ENCODE measurements at regions not wholly inside any gene's neighbourhood (a gene's known extent, or its start where the extent isn't known, plus 50 kb on each side); places are given as distances from the start of the nearest gene placed in this dataset.

GRCh38 chr1:224521904-224522734 lies 87.5 kb upstream of the WDR26 start:
- TF ChIP-seq, protein P1, sequence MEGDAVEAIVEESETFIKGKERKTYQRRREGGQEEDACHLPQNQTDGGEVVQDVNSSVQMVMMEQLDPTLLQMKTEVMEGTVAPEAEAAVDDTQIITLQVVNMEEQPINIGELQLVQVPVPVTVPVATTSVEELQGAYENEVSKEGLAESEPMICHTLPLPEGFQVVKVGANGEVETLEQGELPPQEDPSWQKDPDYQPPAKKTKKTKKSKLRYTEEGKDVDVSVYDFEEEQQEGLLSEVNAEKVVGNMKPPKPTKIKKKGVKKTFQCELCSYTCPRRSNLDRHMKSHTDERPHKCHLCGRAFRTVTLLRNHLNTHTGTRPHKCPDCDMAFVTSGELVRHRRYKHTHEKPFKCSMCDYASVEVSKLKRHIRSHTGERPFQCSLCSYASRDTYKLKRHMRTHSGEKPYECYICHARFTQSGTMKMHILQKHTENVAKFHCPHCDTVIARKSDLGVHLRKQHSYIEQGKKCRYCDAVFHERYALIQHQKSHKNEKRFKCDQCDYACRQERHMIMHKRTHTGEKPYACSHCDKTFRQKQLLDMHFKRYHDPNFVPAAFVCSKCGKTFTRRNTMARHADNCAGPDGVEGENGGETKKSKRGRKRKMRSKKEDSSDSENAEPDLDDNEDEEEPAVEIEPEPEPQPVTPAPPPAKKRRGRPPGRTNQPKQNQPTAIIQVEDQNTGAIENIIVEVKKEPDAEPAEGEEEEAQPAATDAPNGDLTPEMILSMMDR (IDR thresholded peaks at IDR 0.05): no peak
- TF ChIP-seq POLR2AphosphoS5 (IDR thresholded peaks at IDR 0.05): no peak
- TF ChIP-seq POLR2A (IDR thresholded peaks at IDR 0.05): no peak
- no peak for TF ChIP-seq EP300 (IDR thresholded peaks at IDR 0.05)
